ENCODE measurements at regions not wholly inside any gene's neighbourhood (a gene's known extent, or its start where the extent isn't known, plus 50 kb on each side); places are given as distances from the start of the nearest gene placed in this dataset.

GRCh38 chr3:177758126-177758525 is 560.8 kb upstream of the TBL1XR1 start:
- no peak overlapping the region for H4K8ac ChIP-seq (ENCODE audit: extremely low read depth, insufficient read depth, low read length)
- no peaks in the 10 kb centered on the region for H3K36me3 ChIP-seq (ENCODE audit: control insufficient read depth in 2 of 4, insufficient read depth in 4 of 4, low read length in 3 of 4)
- H3K56ac ChIP-seq (replicated peaks; ENCODE audit: insufficient read length, low read depth, low read length) = no peak overlapping the region
- H4K5ac ChIP-seq (ENCODE audit: insufficient read length, low read depth, low read length) = no peak overlapping the region
- H3K27me3 ChIP-seq (replicated peaks in 1 of 4; ENCODE audit: control insufficient read depth in 3 of 4, extremely low read depth in 1 of 4, insufficient read depth in 3 of 4, low read length in 3 of 4) = no peaks in the 10 kb centered on the region
- H3K79me2 ChIP-seq (ENCODE audit: control insufficient read depth in 1 of 2, insufficient read depth in 2 of 2, low read length in 2 of 2) = no peaks in the 10 kb centered on the region
- H3K4me1 ChIP-seq (replicated peaks in 1 of 4; ENCODE audit: control insufficient read depth in 3 of 4, insufficient read depth in 4 of 4, low read length in 3 of 4) = no peaks in the 10 kb centered on the region
- H2BK20ac ChIP-seq (ENCODE audit: low read length) = no peak overlapping the region
- H3K23ac ChIP-seq (ENCODE audit: insufficient read length) = no peak overlapping the region
- FAIRE-seq = no peak
- no peak overlapping the region for H2BK5ac ChIP-seq (ENCODE audit: low read depth, low read length)
- no peak for DNase-seq (ENCODE audit: low read depth in 1 of 2, low spot score in 2 of 2)
- CTCF ChIA-PET (ENCODE audit: partially characterized antibody) = interaction anchor here (0.6 kb wide), 3 partner anchors 9 to 944 kb away, joined by 3 to 5 read pairs (median 3); no protein-coding TSS in a partner anchor
- H3K4me2 ChIP-seq (ENCODE audit: insufficient read depth in 1 of 2, low read depth in 2 of 2, low read length in 2 of 2) = 0 out of 4 replicates have a peak overlapping the region, but pooled peaks of 1 of the 2 experiments have one; percentile 21
- POLR2A ChIA-PET (ENCODE audit: partially characterized antibody) = no interaction called here
- no peak overlapping the region for H2BK12ac ChIP-seq (ENCODE audit: low read depth, low read length)
- H3K9me3 ChIP-seq (ENCODE audit: insufficient read depth in 2 of 2, low read depth in 1 of 2, low read length in 1 of 2) = peaks cover 11 to 13% of the 10 kb centered on the region in 2 experiments
- no peak overlapping the region for H3K14ac ChIP-seq (ENCODE audit: insufficient read length)
- H3K18ac ChIP-seq (ENCODE audit: extremely low read depth, low read length) = no peak overlapping the region
- WGBS, 2 experiments (ENCODE audit: extremely low coverage in 1 of 2, insufficient coverage in 1 of 2, insufficient read length in 1 of 2, insufficient replicate concordance in 2 of 2, low coverage in 1 of 2, low lambda C conversion rate in 2 of 2, missing lambda C conversion rate in 1 of 2) = 71% methylated on average over 1 of the region's 1 CpG; no CpG with 5 or more reads in 1 of the 2 experiments
- H2AFZ ChIP-seq (ENCODE audit: low read length) = no peak overlapping the region; the same call in 1 of the 2 replicates
- H4K20me1 ChIP-seq (replicated peaks in 1 of 2; ENCODE audit: control insufficient read depth in 1 of 2, insufficient read depth in 2 of 2, low read length in 2 of 2) = no peaks in the 10 kb centered on the region
- H2BK15ac ChIP-seq (ENCODE audit: low read length) = no peak overlapping the region
- H3K79me1 ChIP-seq (ENCODE audit: low read depth, low read length) = no peaks in the 10 kb centered on the region
- H3K4me3 ChIP-seq (ENCODE audit: extremely low read depth in 1 of 4, insufficient read depth in 2 of 4, low read depth in 3 of 4, low read length in 4 of 4) = no peak overlapping the region
- H3K23me2 ChIP-seq (ENCODE audit: low read depth, low read length) = no peaks in the 10 kb centered on the region
- no peak overlapping the region for H3K9ac ChIP-seq (replicated peaks in 1 of 4; ENCODE audit: extremely low read depth in 1 of 4, low read depth in 3 of 4, low read length in 3 of 4)
- H4K91ac ChIP-seq (replicated peaks; ENCODE audit: insufficient read length, low read length) = no peak overlapping the region
- TF ChIP-seq CTCF (IDR thresholded peaks at IDR 0.05; ENCODE audit: control extremely low read depth in 1 of 3, insufficient read depth in 1 of 3, low read depth in 1 of 3, low read length in 3 of 3) (no peak), CEBPB (IDR thresholded peaks at IDR 0.05; ENCODE audit: low read depth, low read length) (0 out of 2 replicates have a peak, but pooled peaks have one; percentile 37)
- H2AK5ac ChIP-seq (ENCODE audit: low read depth, low read length) = no peak overlapping the region
- no peak overlapping the region for H3K27ac ChIP-seq (ENCODE audit: low read depth, low read length)
- no peak overlapping the region for H2BK120ac ChIP-seq (replicated peaks; ENCODE audit: low read depth, low read length)
- H3K4ac ChIP-seq (replicated peaks; ENCODE audit: insufficient read length, low read depth, low read length) = no peak overlapping the region
